ENCODE measurements at regions not wholly inside any gene's neighbourhood (a gene's known extent, or its start where the extent isn't known, plus 50 kb on each side); places are given as distances from the start of the nearest gene placed in this dataset.

DNA sequence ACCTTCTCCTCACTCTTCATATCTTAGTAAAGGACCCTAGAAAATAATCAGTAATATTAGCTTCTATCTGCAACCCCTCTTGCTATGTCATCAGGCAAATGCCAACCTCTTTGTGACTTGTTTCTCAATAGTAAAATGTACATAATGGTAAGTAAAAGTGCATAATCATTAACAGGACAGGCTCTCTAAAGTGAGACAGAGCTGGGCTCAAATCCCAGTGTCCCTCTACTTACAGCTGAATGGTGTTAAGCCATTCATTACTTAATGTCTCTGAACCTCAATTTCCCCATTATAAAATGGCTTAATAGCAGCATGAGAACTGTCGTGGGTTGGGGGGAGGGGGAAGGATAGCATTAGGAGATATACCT lies 62.6 kb upstream of the ATP11B start:
- TF ChIP-seq CTCF (IDR thresholded peaks at IDR 0.05) (no peak), POLR2A (IDR thresholded peaks at IDR 0.05; ENCODE audit: low read depth) (no peak)

Measured in esophagus muscularis mucosa (tissue), 3 donors.